ENCODE measurements at regions not wholly inside any gene's neighbourhood (a gene's known extent, or its start where the extent isn't known, plus 50 kb on each side); places are given as distances from the start of the nearest gene placed in this dataset.

- Histone ChIP-seq H3K4me1 (ENCODE audit: control insufficient read depth in 1 of 2, insufficient read depth in 2 of 2, low read length in 2 of 2) (no peaks in the 10 kb centered on the region), H3K27me3 (ENCODE audit: low read depth, low read length) (no peaks in the 10 kb centered on the region), H3K4me3 (ENCODE audit: low read depth in 1 of 2, low read length in 2 of 2) (no peak overlapping the region), H3K9me3 (ENCODE audit: control insufficient read depth in 1 of 2, low read length in 2 of 2) (peaks cover 0 to 8% of the 10 kb centered on the region in 2 donors), H3K36me3 (ENCODE audit: control insufficient read depth in 1 of 2, insufficient read depth in 2 of 2, low read length in 2 of 2) (no peaks in the 10 kb centered on the region), H3K27ac (ENCODE audit: low read length) (no peak overlapping the region)
Observed at GRCh38 chr17:54261465-54261864, 438.7 kb downstream of the KIF2B start.

GRCh38 chr17:54269881-54270280 lies 447.2 kb downstream of the KIF2B start:
- no peaks in the 10 kb centered on the region for H3K4me1 ChIP-seq (ENCODE audit: control insufficient read depth in 1 of 2, insufficient read depth in 2 of 2, low read length in 2 of 2)
- H3K36me3 ChIP-seq (ENCODE audit: control insufficient read depth in 1 of 2, insufficient read depth in 2 of 2, low read length in 2 of 2), result no peaks in the 10 kb centered on the region
- no peak overlapping the region for H3K27ac ChIP-seq (ENCODE audit: low read length)
- no peak overlapping the region for H3K4me3 ChIP-seq (ENCODE audit: low read depth in 1 of 2, low read length in 2 of 2)
- no peaks in the 10 kb centered on the region for H3K27me3 ChIP-seq (ENCODE audit: low read depth, low read length)
- peaks cover 0 to under 1% of the 10 kb centered on the region in 2 donors for H3K9me3 ChIP-seq (ENCODE audit: control insufficient read depth in 1 of 2, low read length in 2 of 2)

- Histone ChIP-seq H3K4me3 (ENCODE audit: low read depth in 1 of 2, low read length in 2 of 2) (no peak overlapping the region), H3K27me3 (ENCODE audit: low read depth, low read length) (no peaks in the 10 kb centered on the region), H3K9me3 (ENCODE audit: control insufficient read depth in 1 of 2, low read length in 2 of 2) (no peaks in the 10 kb centered on the region), H3K36me3 (ENCODE audit: control insufficient read depth in 1 of 2, insufficient read depth in 2 of 2, low read length in 2 of 2) (no peaks in the 10 kb centered on the region), H3K27ac (ENCODE audit: low read length) (no peak overlapping the region), H3K4me1 (ENCODE audit: control insufficient read depth in 1 of 2, insufficient read depth in 2 of 2, low read length in 2 of 2) (no peaks in the 10 kb centered on the region)
Observed at GRCh38 chr17:54270499-54270898, 447.8 kb downstream of the KIF2B start.

GRCh38 chr17:54277868-54278267 lies 455.1 kb downstream of the KIF2B start:
- Histone ChIP-seq H3K27ac (ENCODE audit: low read length) (no peak overlapping the region), H3K27me3 (ENCODE audit: low read depth, low read length) (no peaks in the 10 kb centered on the region), H3K4me3 (ENCODE audit: low read depth in 1 of 2, low read length in 2 of 2) (no peak overlapping the region), H3K36me3 (ENCODE audit: control insufficient read depth in 1 of 2, insufficient read depth in 2 of 2, low read length in 2 of 2) (no peaks in the 10 kb centered on the region), H3K4me1 (ENCODE audit: control insufficient read depth in 1 of 2, insufficient read depth in 2 of 2, low read length in 2 of 2) (no peaks in the 10 kb centered on the region), H3K9me3 (ENCODE audit: control insufficient read depth in 1 of 2, low read length in 2 of 2) (no peaks in the 10 kb centered on the region)

GRCh38 chr17:54280741-54281140 lies 458.0 kb downstream of the KIF2B start:
- Histone ChIP-seq H3K4me1 (ENCODE audit: control insufficient read depth in 1 of 2, insufficient read depth in 2 of 2, low read length in 2 of 2) (no peaks in the 10 kb centered on the region), H3K4me3 (ENCODE audit: low read depth in 1 of 2, low read length in 2 of 2) (no peak overlapping the region), H3K27me3 (ENCODE audit: low read depth, low read length) (no peaks in the 10 kb centered on the region), H3K27ac (ENCODE audit: low read length) (no peak overlapping the region), H3K9me3 (ENCODE audit: control insufficient read depth in 1 of 2, low read length in 2 of 2) (no peaks in the 10 kb centered on the region), H3K36me3 (ENCODE audit: control insufficient read depth in 1 of 2, insufficient read depth in 2 of 2, low read length in 2 of 2) (no peaks in the 10 kb centered on the region)

- no peaks in the 10 kb centered on the region for H3K27me3 ChIP-seq (ENCODE audit: low read depth, low read length)
- no peaks in the 10 kb centered on the region for H3K36me3 ChIP-seq (ENCODE audit: control insufficient read depth in 1 of 2, insufficient read depth in 2 of 2, low read length in 2 of 2)
- no peak overlapping the region for H3K27ac ChIP-seq (ENCODE audit: low read length)
- no peaks in the 10 kb centered on the region for H3K9me3 ChIP-seq (ENCODE audit: control insufficient read depth in 1 of 2, low read length in 2 of 2)
- no peaks in the 10 kb centered on the region for H3K4me1 ChIP-seq (ENCODE audit: control insufficient read depth in 1 of 2, insufficient read depth in 2 of 2, low read length in 2 of 2)
- no peak overlapping the region for H3K4me3 ChIP-seq (ENCODE audit: low read depth in 1 of 2, low read length in 2 of 2)
Observed at GRCh38 chr17:54282886-54283285, 460.2 kb downstream of the KIF2B start.

GRCh38 chr17:54307351-54307750 lies 484.6 kb downstream of the KIF2B start:
- Histone ChIP-seq H3K27ac (ENCODE audit: low read length) (no peak overlapping the region), H3K4me3 (ENCODE audit: low read depth in 1 of 2, low read length in 2 of 2) (no peak overlapping the region), H3K27me3 (ENCODE audit: low read depth, low read length) (no peaks in the 10 kb centered on the region), H3K9me3 (ENCODE audit: control insufficient read depth in 1 of 2, low read length in 2 of 2) (no peaks in the 10 kb centered on the region), H3K4me1 (ENCODE audit: control insufficient read depth in 1 of 2, insufficient read depth in 2 of 2, low read length in 2 of 2) (no peaks in the 10 kb centered on the region), H3K36me3 (ENCODE audit: control insufficient read depth in 1 of 2, insufficient read depth in 2 of 2, low read length in 2 of 2) (no peaks in the 10 kb centered on the region)

GRCh38 chr17:54324813-54325212 lies 502.1 kb downstream of the KIF2B start:
- H3K36me3 ChIP-seq (ENCODE audit: control insufficient read depth in 1 of 2, insufficient read depth in 2 of 2, low read length in 2 of 2), result no peaks in the 10 kb centered on the region
- H3K4me3 ChIP-seq (ENCODE audit: low read depth in 1 of 2, low read length in 2 of 2), result no peak overlapping the region
- no peak overlapping the region for H3K27ac ChIP-seq (ENCODE audit: low read length)
- no peaks in the 10 kb centered on the region for H3K4me1 ChIP-seq (ENCODE audit: control insufficient read depth in 1 of 2, insufficient read depth in 2 of 2, low read length in 2 of 2)
- H3K9me3 ChIP-seq (ENCODE audit: control insufficient read depth in 1 of 2, low read length in 2 of 2), result peaks cover 0 to 2% of the 10 kb centered on the region in 2 donors
- H3K27me3 ChIP-seq (ENCODE audit: low read depth, low read length), result no peaks in the 10 kb centered on the region

GRCh38 chr17:54339731-54340130 lies 517.0 kb downstream of the KIF2B start:
- Histone ChIP-seq H3K4me1 (ENCODE audit: control insufficient read depth in 1 of 2, insufficient read depth in 2 of 2, low read length in 2 of 2) (no peaks in the 10 kb centered on the region), H3K36me3 (ENCODE audit: control insufficient read depth in 1 of 2, insufficient read depth in 2 of 2, low read length in 2 of 2) (no peaks in the 10 kb centered on the region), H3K4me3 (ENCODE audit: low read depth in 1 of 2, low read length in 2 of 2) (no peak overlapping the region), H3K27ac (ENCODE audit: low read length) (no peak overlapping the region), H3K27me3 (ENCODE audit: low read depth, low read length) (no peaks in the 10 kb centered on the region), H3K9me3 (ENCODE audit: control insufficient read depth in 1 of 2, low read length in 2 of 2) (no peaks in the 10 kb centered on the region)

- Histone ChIP-seq H3K4me1 (ENCODE audit: control insufficient read depth in 1 of 2, insufficient read depth in 2 of 2, low read length in 2 of 2) (no peaks in the 10 kb centered on the region), H3K27ac (ENCODE audit: low read length) (no peak overlapping the region), H3K27me3 (ENCODE audit: low read depth, low read length) (no peaks in the 10 kb centered on the region), H3K9me3 (ENCODE audit: control insufficient read depth in 1 of 2, low read length in 2 of 2) (peaks cover 0 to 2% of the 10 kb centered on the region in 2 donors), H3K4me3 (ENCODE audit: low read depth in 1 of 2, low read length in 2 of 2) (no peak overlapping the region), H3K36me3 (ENCODE audit: control insufficient read depth in 1 of 2, insufficient read depth in 2 of 2, low read length in 2 of 2) (no peaks in the 10 kb centered on the region)
Observed at GRCh38 chr17:54347495-54347894, 524.8 kb downstream of the KIF2B start.

- H3K27me3 ChIP-seq (ENCODE audit: low read depth, low read length), result no peaks in the 10 kb centered on the region
- peaks cover 0 to 2% of the 10 kb centered on the region in 2 donors for H3K9me3 ChIP-seq (ENCODE audit: control insufficient read depth in 1 of 2, low read length in 2 of 2)
- H3K36me3 ChIP-seq (ENCODE audit: control insufficient read depth in 1 of 2, insufficient read depth in 2 of 2, low read length in 2 of 2), result no peaks in the 10 kb centered on the region
- H3K27ac ChIP-seq (ENCODE audit: low read length), result no peak overlapping the region
- no peak overlapping the region for H3K4me3 ChIP-seq (ENCODE audit: low read depth in 1 of 2, low read length in 2 of 2)
- H3K4me1 ChIP-seq (ENCODE audit: control insufficient read depth in 1 of 2, insufficient read depth in 2 of 2, low read length in 2 of 2), result no peaks in the 10 kb centered on the region
Observed at GRCh38 chr17:54348234-54348633, 525.5 kb downstream of the KIF2B start.

- Histone ChIP-seq H3K36me3 (ENCODE audit: control insufficient read depth in 1 of 2, insufficient read depth in 2 of 2, low read length in 2 of 2) (no peaks in the 10 kb centered on the region), H3K4me1 (ENCODE audit: control insufficient read depth in 1 of 2, insufficient read depth in 2 of 2, low read length in 2 of 2) (no peaks in the 10 kb centered on the region), H3K27me3 (ENCODE audit: low read depth, low read length) (no peaks in the 10 kb centered on the region), H3K9me3 (ENCODE audit: control insufficient read depth in 1 of 2, low read length in 2 of 2) (peaks cover 0 to 2% of the 10 kb centered on the region in 2 donors), H3K4me3 (ENCODE audit: low read depth in 1 of 2, low read length in 2 of 2) (no peak overlapping the region), H3K27ac (ENCODE audit: low read length) (no peak overlapping the region)
Observed at GRCh38 chr17:54353789-54354525, 531.2 kb downstream of the KIF2B start.
